ENCODE measurements at regions not wholly inside any gene's neighbourhood (a gene's known extent, or its start where the extent isn't known, plus 50 kb on each side); places are given as distances from the start of the nearest gene placed in this dataset.

- Histone ChIP-seq H3K36me3 (ENCODE audit: insufficient read depth, low read length) (no peaks in the 10 kb centered on the region), H3K4me3 (ENCODE audit: low read depth in 1 of 2, low read length in 2 of 2) (no peak overlapping the region)
Measured at GRCh38 chr1:30039354-30040080, 683.9 kb downstream of the MATN1 start.

GRCh38 chr1:30038134-30039025 lies 685.0 kb downstream of the MATN1 start:
- no peak overlapping the region for H3K4me3 ChIP-seq (ENCODE audit: low read depth in 1 of 2, low read length in 2 of 2)
- H3K36me3 ChIP-seq (ENCODE audit: insufficient read depth, low read length): no peaks in the 10 kb centered on the region
- peaks cover 0 to 5% of the 10 kb centered on the region in 2 donors for H3K27me3 ChIP-seq (ENCODE audit: control insufficient read depth in 1 of 2, insufficient read depth in 2 of 2, low read length in 2 of 2)
- no peaks in the 10 kb centered on the region for H3K4me1 ChIP-seq (ENCODE audit: insufficient read depth, low read length)
- H3K27ac ChIP-seq (ENCODE audit: low read depth, low read length): no peak overlapping the region
- H3K9ac ChIP-seq (ENCODE audit: low read length): no peak overlapping the region
- H3K9me3 ChIP-seq (ENCODE audit: low read length): no peaks in the 10 kb centered on the region

More at GRCh38 chr1:30039354-30040080, 683.9 kb downstream of the MATN1 start:
- Histone ChIP-seq H3K27ac (ENCODE audit: low read depth, low read length) (no peak overlapping the region), H3K9me3 (ENCODE audit: low read length) (no peaks in the 10 kb centered on the region), H3K27me3 (ENCODE audit: control insufficient read depth in 1 of 2, insufficient read depth in 2 of 2, low read length in 2 of 2) (peaks cover 0 to 5% of the 10 kb centered on the region in 2 donors), H3K9ac (ENCODE audit: low read length) (no peak overlapping the region), H3K4me1 (ENCODE audit: insufficient read depth, low read length) (no peaks in the 10 kb centered on the region)

- Histone ChIP-seq H3K9ac (ENCODE audit: low read length) (no peak overlapping the region), H3K9me3 (ENCODE audit: low read length) (no peaks in the 10 kb centered on the region), H3K4me1 (ENCODE audit: insufficient read depth, low read length) (no peaks in the 10 kb centered on the region), H3K27ac (ENCODE audit: low read depth, low read length) (no peak overlapping the region), H3K27me3 (ENCODE audit: control insufficient read depth in 1 of 2, insufficient read depth in 2 of 2, low read length in 2 of 2) (peaks cover 0 to 5% of the 10 kb centered on the region in 2 donors), H3K4me3 (ENCODE audit: low read depth in 1 of 2, low read length in 2 of 2) (no peak overlapping the region), H3K36me3 (ENCODE audit: insufficient read depth, low read length) (no peaks in the 10 kb centered on the region)
Measured at GRCh38 chr1:30037251-30038118, 685.9 kb downstream of the MATN1 start.

DNA sequence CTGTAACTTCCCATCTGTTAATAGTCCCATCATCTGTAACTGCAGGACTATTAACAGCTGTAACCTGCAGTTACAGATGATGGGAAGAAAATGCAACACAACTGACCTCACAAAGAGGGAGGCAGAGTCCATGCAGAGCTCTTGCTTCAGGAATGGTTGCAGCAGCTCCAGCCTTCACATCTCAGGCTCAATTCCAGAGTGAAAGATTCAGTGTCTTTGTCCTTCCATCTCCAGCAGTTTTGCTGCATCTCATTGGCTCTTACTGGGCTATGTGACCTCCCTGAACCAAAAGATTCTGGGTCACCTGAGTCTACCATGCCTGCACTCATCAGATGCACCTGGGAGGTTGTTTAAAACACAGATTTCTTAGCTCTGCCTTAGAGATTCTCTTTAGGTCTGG lies 686.7 kb downstream of the MATN1 start:
- no peak overlapping the region for H3K4me3 ChIP-seq (ENCODE audit: low read depth in 1 of 2, low read length in 2 of 2)
- no peak overlapping the region for H3K9ac ChIP-seq (ENCODE audit: low read length)
- no peak overlapping the region for H3K27ac ChIP-seq (ENCODE audit: low read depth, low read length)
- H3K4me1 ChIP-seq (ENCODE audit: insufficient read depth, low read length): no peaks in the 10 kb centered on the region
- H3K9me3 ChIP-seq (ENCODE audit: low read length): no peaks in the 10 kb centered on the region
- peaks cover 0 to 5% of the 10 kb centered on the region in 2 donors for H3K27me3 ChIP-seq (ENCODE audit: control insufficient read depth in 1 of 2, insufficient read depth in 2 of 2, low read length in 2 of 2)
- H3K36me3 ChIP-seq (ENCODE audit: insufficient read depth, low read length): no peaks in the 10 kb centered on the region

- Histone ChIP-seq H3K36me3 (ENCODE audit: insufficient read depth, low read length) (no peaks in the 10 kb centered on the region), H3K27me3 (ENCODE audit: control insufficient read depth in 1 of 2, insufficient read depth in 2 of 2, low read length in 2 of 2) (peaks cover 0 to 5% of the 10 kb centered on the region in 2 donors), H3K4me3 (ENCODE audit: low read depth in 1 of 2, low read length in 2 of 2) (no peak overlapping the region), H3K9me3 (ENCODE audit: low read length) (no peaks in the 10 kb centered on the region), H3K9ac (ENCODE audit: low read length) (no peak overlapping the region), H3K4me1 (ENCODE audit: insufficient read depth, low read length) (no peaks in the 10 kb centered on the region), H3K27ac (ENCODE audit: low read depth, low read length) (no peak overlapping the region)
Measured at GRCh38 chr1:30036229-30036547, 687.2 kb downstream of the MATN1 start.

DNA sequence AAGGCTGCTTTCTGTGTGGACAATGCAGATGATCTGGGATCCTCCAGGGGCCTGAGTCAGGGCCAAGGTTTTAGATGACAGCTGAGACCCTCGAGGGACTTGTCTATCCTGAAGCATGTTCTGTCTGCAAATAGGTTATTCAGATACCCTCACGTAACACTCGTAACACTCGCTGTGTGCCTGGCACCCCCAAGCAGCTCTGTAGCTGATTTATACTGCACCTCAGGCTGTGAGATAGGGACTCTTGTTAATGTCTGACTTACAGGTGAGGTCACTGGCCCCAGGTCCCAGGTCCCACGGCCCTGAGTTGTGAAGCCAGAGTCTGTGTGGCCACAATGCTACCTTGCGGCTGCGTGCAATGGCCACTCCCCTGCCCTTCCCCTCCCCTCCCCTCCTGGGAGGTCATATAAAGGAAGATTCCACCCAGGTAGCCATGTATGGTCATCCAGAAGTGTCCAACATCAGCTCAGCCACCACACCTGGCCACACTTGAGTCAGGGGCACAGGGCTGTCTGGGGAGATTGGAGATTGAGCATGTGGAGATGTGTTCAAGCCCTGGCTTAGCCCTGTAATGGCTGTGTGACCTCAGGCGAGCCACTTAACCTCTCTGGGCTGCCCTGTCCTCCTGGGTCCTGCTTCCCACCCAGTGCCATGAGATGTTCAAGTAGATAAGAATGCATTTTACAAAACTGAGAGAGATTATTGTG lies 687.7 kb downstream of the MATN1 start:
- H3K36me3 ChIP-seq (ENCODE audit: insufficient read depth, low read length): no peaks in the 10 kb centered on the region
- H3K9ac ChIP-seq (ENCODE audit: low read length): no peak overlapping the region
- H3K4me3 ChIP-seq (ENCODE audit: low read depth in 1 of 2, low read length in 2 of 2): no peak overlapping the region
- H3K4me1 ChIP-seq (ENCODE audit: insufficient read depth, low read length): no peaks in the 10 kb centered on the region
- no peaks in the 10 kb centered on the region for H3K9me3 ChIP-seq (ENCODE audit: low read length)
- no peak overlapping the region for H3K27ac ChIP-seq (ENCODE audit: low read depth, low read length)
- H3K27me3 ChIP-seq (ENCODE audit: control insufficient read depth in 1 of 2, insufficient read depth in 2 of 2, low read length in 2 of 2): peaks cover 0 to 5% of the 10 kb centered on the region in 2 donors

DNA sequence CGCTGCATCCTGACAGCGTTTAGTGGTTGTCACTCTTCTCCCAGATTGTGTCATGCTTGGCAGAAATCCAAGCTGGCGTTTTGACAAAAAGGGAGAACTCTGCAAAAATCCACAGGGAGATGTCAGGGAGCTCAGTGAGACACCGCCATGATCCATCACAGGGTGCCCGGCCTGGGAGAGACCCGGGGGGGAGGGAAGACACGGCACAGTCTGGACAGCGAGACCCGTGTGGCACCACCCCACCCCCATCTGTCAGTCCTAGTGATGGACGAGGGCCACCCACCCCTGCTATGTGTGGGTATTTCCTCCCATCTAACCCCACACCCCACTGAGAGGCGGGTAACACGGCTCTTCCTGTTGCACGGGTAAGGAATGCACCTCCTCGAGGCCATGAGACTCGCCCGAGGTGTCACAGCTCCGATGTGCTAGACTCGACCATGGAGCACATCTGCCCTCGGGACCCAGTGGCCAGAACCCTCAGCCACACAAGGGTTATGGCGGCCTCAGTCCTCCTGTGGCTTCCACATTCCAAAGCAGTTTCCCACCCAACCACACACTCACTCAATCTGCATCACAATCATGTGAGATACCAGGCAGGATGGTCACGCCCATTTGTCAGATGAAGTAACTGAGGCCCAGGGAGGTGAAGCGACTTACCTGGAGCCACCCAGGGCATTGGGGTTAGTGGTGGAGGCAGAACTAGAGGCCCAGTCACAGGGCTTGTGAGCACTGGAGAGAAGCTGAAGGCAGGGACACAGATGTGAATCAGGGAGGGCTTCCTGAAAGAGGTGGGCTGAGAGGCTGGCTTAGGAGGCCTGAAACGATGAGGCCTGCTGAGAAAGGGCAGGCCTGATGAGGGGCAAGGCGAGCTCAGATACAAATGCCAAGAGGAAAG lies 688.5 kb downstream of the MATN1 start:
- Histone ChIP-seq H3K36me3 (ENCODE audit: insufficient read depth, low read length) (no peaks in the 10 kb centered on the region), H3K27me3 (ENCODE audit: control insufficient read depth in 1 of 2, insufficient read depth in 2 of 2, low read length in 2 of 2) (peaks cover 0 to 5% of the 10 kb centered on the region in 2 donors), H3K27ac (ENCODE audit: low read depth, low read length) (no peak overlapping the region), H3K9ac (ENCODE audit: low read length) (no peak overlapping the region), H3K4me1 (ENCODE audit: insufficient read depth, low read length) (no peaks in the 10 kb centered on the region), H3K4me3 (ENCODE audit: low read depth in 1 of 2, low read length in 2 of 2) (no peak overlapping the region), H3K9me3 (ENCODE audit: low read length) (no peaks in the 10 kb centered on the region)

DNA sequence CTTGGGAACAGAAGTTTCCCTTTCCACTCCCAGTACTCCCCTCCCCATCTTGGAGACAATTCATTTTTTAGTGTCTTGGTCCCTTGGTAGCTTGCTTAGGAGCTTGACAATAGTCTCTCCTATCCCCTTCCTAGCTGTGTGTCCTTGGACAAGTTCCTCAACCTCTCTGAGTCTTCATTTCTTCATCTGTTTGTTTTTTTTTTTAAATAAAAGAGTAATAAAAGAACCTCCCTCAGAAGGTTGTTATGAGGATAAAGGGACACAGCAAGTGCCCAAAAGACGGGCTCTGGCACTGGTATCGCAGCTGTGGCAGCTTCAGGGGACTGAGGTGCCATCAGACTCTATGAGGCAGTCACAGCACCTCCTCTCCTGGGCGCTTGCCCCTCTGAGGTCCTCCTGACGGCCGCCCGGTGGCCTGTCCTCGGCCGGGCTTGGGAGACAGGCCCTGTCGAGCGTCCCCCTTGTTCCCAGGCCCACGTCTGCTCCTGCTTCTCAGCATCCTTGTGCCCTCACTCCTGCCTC lies 689.2 kb downstream of the MATN1 start:
- H3K27me3 ChIP-seq (ENCODE audit: control insufficient read depth in 1 of 2, insufficient read depth in 2 of 2, low read length in 2 of 2): peaks cover 0 to 5% of the 10 kb centered on the region in 2 donors
- H3K9me3 ChIP-seq (ENCODE audit: low read length): no peaks in the 10 kb centered on the region
- H3K36me3 ChIP-seq (ENCODE audit: insufficient read depth, low read length): no peaks in the 10 kb centered on the region
- H3K27ac ChIP-seq (ENCODE audit: low read depth, low read length): no peak overlapping the region
- H3K4me1 ChIP-seq (ENCODE audit: insufficient read depth, low read length): no peaks in the 10 kb centered on the region
- H3K4me3 ChIP-seq (ENCODE audit: low read depth in 1 of 2, low read length in 2 of 2): no peak overlapping the region
- H3K9ac ChIP-seq (ENCODE audit: low read length): no peak overlapping the region

- Histone ChIP-seq H3K4me3 (ENCODE audit: low read depth in 1 of 2, low read length in 2 of 2) (no peak overlapping the region), H3K27me3 (ENCODE audit: control insufficient read depth in 1 of 2, insufficient read depth in 2 of 2, low read length in 2 of 2) (peaks cover 0 to 5% of the 10 kb centered on the region in 2 donors), H3K27ac (ENCODE audit: low read depth, low read length) (no peak overlapping the region), H3K9ac (ENCODE audit: low read length) (no peak overlapping the region), H3K9me3 (ENCODE audit: low read length) (no peaks in the 10 kb centered on the region), H3K4me1 (ENCODE audit: insufficient read depth, low read length) (no peaks in the 10 kb centered on the region), H3K36me3 (ENCODE audit: insufficient read depth, low read length) (no peaks in the 10 kb centered on the region)
Measured at GRCh38 chr1:30033256-30034104, 689.9 kb downstream of the MATN1 start.

All from muscle layer of colon (tissue), 2 donors.